ENCODE measurements at regions not wholly inside any gene's neighbourhood (a gene's known extent, or its start where the extent isn't known, plus 50 kb on each side); places are given as distances from the start of the nearest gene placed in this dataset. TPM values are rescaled to one million over a fixed set of nuclear protein-coding genes. Genes with fewer than 3 reads are reported as not detected.
A peak's percentile ranks its signal among the peaks of the same experiment; 100 is the strongest.

- WGBS, result 80% methylated on average over 3 of the region's 6 CpGs
- H4K91ac ChIP-seq (ENCODE audit: low read length), result no peak overlapping the region
- H3K14ac ChIP-seq (ENCODE audit: low read length in 2 of 2), result no peak overlapping the region
- H3K4me2 ChIP-seq (ENCODE audit: low read length, poor library complexity, severe bottlenecking), result no peak overlapping the region
- no peaks in the 10 kb centered on the region for H3K9me3 ChIP-seq (ENCODE audit: control insufficient read depth, low read length)
- no peaks in the 10 kb centered on the region for H3K36me3 ChIP-seq (ENCODE audit: control insufficient read depth in 1 of 2, insufficient read depth in 2 of 2, low read depth in 1 of 2, low read length in 2 of 2)
- no peaks in the 10 kb centered on the region for H3K27me3 ChIP-seq (ENCODE audit: control insufficient read depth in 1 of 2, insufficient read depth in 1 of 2, low read length in 2 of 2)
- H4K8ac ChIP-seq (ENCODE audit: low read length), result no peak overlapping the region
- DNase-seq, result no peak
- peak overlapping the region; percentile 77 for H3K9ac ChIP-seq (ENCODE audit: low read length)
- H3K23ac ChIP-seq (ENCODE audit: low read length in 2 of 2), result no peak overlapping the region
- H3K4ac ChIP-seq (ENCODE audit: low read depth in 1 of 2, low read length in 2 of 2), result no peak overlapping the region
- H2BK120ac ChIP-seq (ENCODE audit: low read depth, low read length), result no peak overlapping the region
- H2BK5ac ChIP-seq (ENCODE audit: low read depth, low read length, poor library complexity, severe bottlenecking), result no peak overlapping the region
- no peak overlapping the region for H2BK12ac ChIP-seq (ENCODE audit: low read length in 2 of 2)
- no peak overlapping the region for H2AFZ ChIP-seq (ENCODE audit: low read depth, low read length)
- no peak overlapping the region for H3K18ac ChIP-seq (ENCODE audit: low read depth in 1 of 2, low read length in 2 of 2)
- H3K4me1 ChIP-seq (ENCODE audit: control insufficient read depth, insufficient read depth, low read depth, low read length), result no peaks in the 10 kb centered on the region
- no peak overlapping the region for H3K27ac ChIP-seq (ENCODE audit: low read length, poor library complexity, severe bottlenecking)
- H3K4me3 ChIP-seq (ENCODE audit: insufficient read depth in 1 of 2, low read depth in 1 of 2, low read length in 2 of 2), result peak overlapping the region in 1 of 2 experiments; percentile 15
- H2BK15ac ChIP-seq (ENCODE audit: low read depth, poor library complexity, severe bottlenecking), result no peak overlapping the region
- no peak overlapping the region for H2AK5ac ChIP-seq (ENCODE audit: low read length, severe bottlenecking)
- H3K79me1 ChIP-seq (replicated peaks; ENCODE audit: low read length, poor library complexity, severe bottlenecking), result no peaks in the 10 kb centered on the region
Measured at GRCh38 chr6:48176645-48177308, 65.8 kb upstream of the PTCHD4 start.

- Histone ChIP-seq H3K36me3 (ENCODE audit: control insufficient read depth in 1 of 2, insufficient read depth in 2 of 2, low read depth in 1 of 2, low read length in 2 of 2) (no peaks in the 10 kb centered on the region), H4K8ac (ENCODE audit: low read length) (no peak overlapping the region), H3K9ac (ENCODE audit: low read length) (no peak overlapping the region), H2BK5ac (ENCODE audit: low read depth, low read length, poor library complexity, severe bottlenecking) (no peak overlapping the region), H3K27me3 (ENCODE audit: control insufficient read depth in 1 of 2, insufficient read depth in 1 of 2, low read length in 2 of 2) (no peaks in the 10 kb centered on the region), H2BK12ac (ENCODE audit: low read length in 2 of 2) (no peak overlapping the region), H3K79me1 (replicated peaks; ENCODE audit: low read length, poor library complexity, severe bottlenecking) (no peaks in the 10 kb centered on the region), H2AFZ (ENCODE audit: low read depth, low read length) (no peak overlapping the region), H3K4me3 (ENCODE audit: insufficient read depth in 1 of 2, low read depth in 1 of 2, low read length in 2 of 2) (no peak overlapping the region), H2BK120ac (ENCODE audit: low read depth, low read length) (no peak overlapping the region), H4K91ac (ENCODE audit: low read length) (no peak overlapping the region), H3K4me1 (ENCODE audit: control insufficient read depth, insufficient read depth, low read depth, low read length) (no peaks in the 10 kb centered on the region), H2AK5ac (ENCODE audit: low read length, severe bottlenecking) (no peak overlapping the region), H3K27ac (ENCODE audit: low read length, poor library complexity, severe bottlenecking) (no peak overlapping the region), H3K4ac (ENCODE audit: low read depth in 1 of 2, low read length in 2 of 2) (no peak overlapping the region), H3K9me3 (ENCODE audit: control insufficient read depth, low read length) (no peaks in the 10 kb centered on the region), H3K23ac (ENCODE audit: low read length in 2 of 2) (no peak overlapping the region), H3K14ac (ENCODE audit: low read length in 2 of 2) (no peak overlapping the region), H3K4me2 (ENCODE audit: low read length, poor library complexity, severe bottlenecking) (no peak overlapping the region), H2BK15ac (ENCODE audit: low read depth, poor library complexity, severe bottlenecking) (no peak overlapping the region), H3K18ac (ENCODE audit: low read depth in 1 of 2, low read length in 2 of 2) (no peak overlapping the region)
- no peak for DNase-seq
- WGBS, result no CpG with 5 or more reads among the region's 1 CpG
Measured at GRCh38 chr6:48169635-48170034, 58.6 kb upstream of the PTCHD4 start.

Small RNA genes lying in the stretch of these regions (small RNA-seq; reads per million reads assigned to genes)
- gene FO393413.1 (ENCODE audit: low read depth) (not detected), gene RNU7-65P (ENCODE audit: low read depth) (not detected)
